Suprapubic skin (tissue), 4 donors: ENCODE measurements at regions not wholly inside any gene's neighbourhood (a gene's known extent, or its start where the extent isn't known, plus 50 kb on each side); places are given as distances from the start of the nearest gene placed in this dataset.

ENCODE experiments used
- DNase-seq, 2 donors: peaks; one replicate each; pipeline ENCODE4 v3.0.0-alpha.2; 2019; ENCODE audit warnings: low spot score in 2 of 2
- H3K27ac ChIP-seq: fragments of 200-600 bp; sonication (generic); one replicate; pipeline ENCODE4 v1.5.1; 2019
- H3K27me3 ChIP-seq: fragments of 200-600 bp; sonication (generic); one replicate; pipeline ENCODE4 v1.5.1; 2019
- H3K36me3 ChIP-seq: fragments of 200-600 bp; sonication (generic); one replicate; pipeline ENCODE4 v1.5.1; 2019
- H3K4me1 ChIP-seq: fragments of 200-600 bp; sonication (generic); one replicate; pipeline ENCODE4 v1.5.1; 2019
- H3K4me3 ChIP-seq: fragments of 200-600 bp; sonication (generic); one replicate; pipeline ENCODE4 v1.5.1; 2019; ENCODE audit warnings: mild to moderate bottlenecking
- H3K9me3 ChIP-seq: fragments of 200-600 bp; sonication (generic); one replicate; pipeline ENCODE4 v1.5.1; 2019
- EP300 ChIP-seq: sonication (generic); formaldehyde crosslinking; IDR thresholded peaks from one replicate; pipeline ENCODE4 v1.6.1; 2017; ENCODE audit warnings: antibody characterized with exemption
- POLR2A ChIP-seq, 2 donors: fragments of 450-650 bp; IDR thresholded peaks; one replicate each; pipeline ENCODE4 v1.6.1; 2017; ENCODE audit warnings: antibody characterized with exemption in 2 of 2, mild to moderate bottlenecking in 2 of 2, moderate library complexity in 2 of 2
- POLR2AphosphoS5 ChIP-seq, 3 donors: sonication (generic); formaldehyde crosslinking; IDR thresholded peaks; one replicate each; pipeline ENCODE4 v1.6.1; 2017; ENCODE audit warnings: antibody characterized with exemption in 3 of 3
- WGBS: methylation state at CpG from one replicate; pipeline ENCODE4 v1.1.5; 2018; 5-methylcytosine and 5-hydroxymethylcytosine counted together
- TF ChIP-seq, protein P1 (sequence below), 2 donors: fragments of 200-600 bp in 1 of 2; fragments of 450-650 bp in 1 of 2; sonication (generic) in 1 of 2; IDR thresholded peaks; one replicate each; pipeline ENCODE4 v1.5.1; 2016 to 2019; ENCODE audit warnings: antibody characterized with exemption in 2 of 2, mild to moderate bottlenecking in 1 of 2, moderate library complexity in 1 of 2

DNA sequence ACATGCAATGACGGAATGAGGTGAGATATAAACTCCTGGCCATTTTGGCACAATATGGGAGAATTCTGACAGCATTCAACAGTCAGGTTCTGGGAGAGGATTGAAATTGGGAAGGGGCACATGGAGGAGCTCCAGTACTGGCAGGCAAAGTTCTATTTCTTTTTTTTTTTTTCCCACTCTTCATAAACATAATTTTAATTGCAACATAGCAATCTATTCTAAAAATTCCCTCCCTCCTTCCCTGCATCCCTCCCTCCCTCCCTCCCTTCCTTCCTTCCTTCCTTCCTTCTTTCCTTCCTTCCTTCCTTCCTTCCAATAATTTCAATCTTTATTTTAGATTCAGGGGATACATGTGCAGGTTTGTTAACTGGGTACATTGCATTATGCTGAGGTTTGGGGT is 93.2 kb downstream of the PTCSC3 start:
- Histone ChIP-seq H3K27me3 (no peaks in the 10 kb centered on the region), H3K9me3 (peaks cover 2% of the 10 kb centered on the region), H3K4me3 (no peak overlapping the region), H3K36me3 (no peaks in the 10 kb centered on the region), H3K4me1 (no peaks in the 10 kb centered on the region), H3K27ac (no peak overlapping the region)
- WGBS: 95% methylated on average over 1 of the region's 1 CpG
- DNase-seq: no peak
- TF ChIP-seq EP300 (no peak), POLR2A (IDR thresholded peaks at IDR 0.05) (no peak), POLR2AphosphoS5 (IDR thresholded peaks at IDR 0.05) (no peak)
- TF ChIP-seq, protein P1, sequence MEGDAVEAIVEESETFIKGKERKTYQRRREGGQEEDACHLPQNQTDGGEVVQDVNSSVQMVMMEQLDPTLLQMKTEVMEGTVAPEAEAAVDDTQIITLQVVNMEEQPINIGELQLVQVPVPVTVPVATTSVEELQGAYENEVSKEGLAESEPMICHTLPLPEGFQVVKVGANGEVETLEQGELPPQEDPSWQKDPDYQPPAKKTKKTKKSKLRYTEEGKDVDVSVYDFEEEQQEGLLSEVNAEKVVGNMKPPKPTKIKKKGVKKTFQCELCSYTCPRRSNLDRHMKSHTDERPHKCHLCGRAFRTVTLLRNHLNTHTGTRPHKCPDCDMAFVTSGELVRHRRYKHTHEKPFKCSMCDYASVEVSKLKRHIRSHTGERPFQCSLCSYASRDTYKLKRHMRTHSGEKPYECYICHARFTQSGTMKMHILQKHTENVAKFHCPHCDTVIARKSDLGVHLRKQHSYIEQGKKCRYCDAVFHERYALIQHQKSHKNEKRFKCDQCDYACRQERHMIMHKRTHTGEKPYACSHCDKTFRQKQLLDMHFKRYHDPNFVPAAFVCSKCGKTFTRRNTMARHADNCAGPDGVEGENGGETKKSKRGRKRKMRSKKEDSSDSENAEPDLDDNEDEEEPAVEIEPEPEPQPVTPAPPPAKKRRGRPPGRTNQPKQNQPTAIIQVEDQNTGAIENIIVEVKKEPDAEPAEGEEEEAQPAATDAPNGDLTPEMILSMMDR (IDR thresholded peaks at IDR 0.05): no peak

DNA sequence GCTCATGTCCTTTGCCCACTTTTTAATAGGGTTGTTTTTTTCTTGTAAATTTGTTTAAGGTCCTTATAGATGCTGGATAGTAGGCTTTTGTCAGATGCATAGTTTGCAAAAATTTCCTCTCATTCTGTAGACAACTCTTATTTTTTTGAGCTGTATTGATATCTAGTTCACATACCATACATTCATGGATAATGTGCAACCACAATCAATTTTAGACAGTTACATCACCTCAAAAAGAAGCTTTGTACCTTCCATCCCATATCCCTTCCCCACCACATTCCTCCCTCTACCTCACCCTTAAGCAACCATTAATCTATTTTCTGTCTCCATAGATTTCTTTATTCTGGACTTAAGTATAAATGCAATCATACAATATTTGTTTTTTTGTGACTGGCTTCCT is 98.4 kb downstream of the PTCSC3 start:
- Histone ChIP-seq H3K4me3 (no peak overlapping the region), H3K36me3 (no peaks in the 10 kb centered on the region), H3K27me3 (no peaks in the 10 kb centered on the region), H3K4me1 (no peaks in the 10 kb centered on the region), H3K27ac (no peak overlapping the region), H3K9me3 (peaks cover 3% of the 10 kb centered on the region)
- DNase-seq: no peak
- TF ChIP-seq, protein P1 (IDR thresholded peaks at IDR 0.05): no peak
- TF ChIP-seq POLR2AphosphoS5 (IDR thresholded peaks at IDR 0.05): no peak
- no peak for TF ChIP-seq POLR2A (IDR thresholded peaks at IDR 0.05)
- no peak for TF ChIP-seq EP300

DNA sequence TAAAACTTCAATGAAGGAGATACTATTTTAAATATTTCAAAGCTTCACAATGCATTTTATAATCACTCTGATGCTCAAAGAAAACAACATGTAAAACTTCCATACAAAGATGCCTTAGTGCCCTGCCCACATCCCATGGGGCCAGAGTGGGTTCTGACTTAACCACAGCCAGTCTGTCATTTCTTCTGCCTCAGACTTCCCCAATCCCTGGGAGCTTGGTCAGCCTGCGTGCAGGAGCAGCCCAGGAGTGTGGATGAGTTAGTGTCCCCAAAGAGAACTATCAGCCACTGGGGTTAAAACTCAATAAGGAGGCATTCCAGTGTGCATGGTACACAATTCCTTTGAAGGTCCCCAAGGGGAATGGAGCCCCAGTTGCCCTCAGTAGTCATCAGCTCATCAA is 100.3 kb downstream of the PTCSC3 start:
- DNase-seq: no peak
- Histone ChIP-seq H3K4me1 (no peaks in the 10 kb centered on the region), H3K27me3 (no peaks in the 10 kb centered on the region), H3K36me3 (no peaks in the 10 kb centered on the region), H3K4me3 (no peak overlapping the region), H3K9me3 (peaks cover 3% of the 10 kb centered on the region), H3K27ac (no peak overlapping the region)
- TF ChIP-seq POLR2A (IDR thresholded peaks at IDR 0.05) (no peak), EP300 (no peak), POLR2AphosphoS5 (IDR thresholded peaks at IDR 0.05) (no peak)
- TF ChIP-seq, protein P1 (IDR thresholded peaks at IDR 0.05): no peak
- 67% methylated on average over 1 of the region's 1 CpG for WGBS

DNA sequence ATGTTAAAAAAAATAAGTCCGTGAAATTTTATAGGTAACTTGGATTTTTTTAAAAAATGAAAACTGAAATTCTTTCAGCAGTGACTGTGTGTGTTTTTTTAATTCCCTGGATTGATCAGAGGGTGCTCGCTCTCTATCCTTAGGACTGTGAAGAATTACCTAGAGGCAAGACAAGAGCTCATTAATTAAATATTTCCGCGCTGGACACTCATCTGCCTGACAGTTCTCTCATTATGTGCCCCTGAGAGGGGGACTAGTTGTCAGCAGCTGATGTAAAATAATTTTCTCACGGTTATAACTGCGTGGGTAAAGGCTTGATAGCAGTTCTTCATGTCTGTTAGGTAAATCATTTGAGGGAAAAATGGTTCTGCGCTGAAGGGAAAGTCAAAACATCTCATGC is 101.3 kb downstream of the PTCSC3 start:
- no peak overlapping the region for H3K27ac ChIP-seq
- no peaks in the 10 kb centered on the region for H3K4me1 ChIP-seq
- no peak for DNase-seq
- no peaks in the 10 kb centered on the region for H3K36me3 ChIP-seq
- TF ChIP-seq, protein P1 (IDR thresholded peaks at IDR 0.05): no peak
- TF ChIP-seq EP300: no peak
- no peak for TF ChIP-seq POLR2AphosphoS5 (IDR thresholded peaks at IDR 0.05)
- no peak for TF ChIP-seq POLR2A (IDR thresholded peaks at IDR 0.05)
- H3K27me3 ChIP-seq: no peaks in the 10 kb centered on the region
- WGBS: 88% methylated on average over 7 of the region's 7 CpGs
- H3K9me3 ChIP-seq: peaks cover 3% of the 10 kb centered on the region
- H3K4me3 ChIP-seq: no peak overlapping the region

DNA sequence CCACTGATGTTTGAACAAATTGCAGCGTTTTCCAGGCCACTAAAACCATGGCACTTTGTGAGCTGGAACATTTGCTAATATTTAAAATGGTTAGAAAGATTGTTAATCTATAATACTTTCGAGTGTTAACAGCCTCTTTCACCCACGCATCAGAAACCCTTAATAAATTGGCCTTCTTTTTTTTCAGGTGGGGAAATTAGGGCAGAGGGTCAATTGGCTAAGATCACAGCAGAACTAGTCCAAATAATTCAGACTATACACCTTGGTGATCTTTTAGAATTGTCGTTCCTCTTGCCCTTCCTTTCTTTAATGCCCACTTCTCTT is 105.8 kb downstream of the PTCSC3 start:
- Histone ChIP-seq H3K27me3 (no peaks in the 10 kb centered on the region), H3K27ac (no peak overlapping the region), H3K4me1 (peaks cover 13% of the 10 kb centered on the region), H3K9me3 (no peaks in the 10 kb centered on the region), H3K4me3 (no peak overlapping the region), H3K36me3 (no peaks in the 10 kb centered on the region)
- TF ChIP-seq POLR2A (IDR thresholded peaks at IDR 0.05): no peak
- TF ChIP-seq EP300: no peak
- no peak for TF ChIP-seq POLR2AphosphoS5 (IDR thresholded peaks at IDR 0.05)
- TF ChIP-seq, protein P1 (IDR thresholded peaks at IDR 0.05): no peak
- DNase-seq: no peak
- 57% methylated on average over 4 of the region's 4 CpGs for WGBS
